NCI-H748 (cell line): ENCODE measurements at regions not wholly inside any gene's neighbourhood (a gene's known extent, or its start where the extent isn't known, plus 50 kb on each side); places are given as distances from the start of the nearest gene placed in this dataset.

Experiments used
- DNase-seq: peaks from one replicate; lab custom pipeline; 2025; ENCODE audit not compliant: unreplicated experiment; lab: John Stamatoyannopoulos, UW

GRCh38 chr3:144200004-144200403, 228.4 kb downstream of the DIPK2A start:
- no peak for DNase-seq

GRCh38 chr3:144200466-144200865, 228.8 kb downstream of the DIPK2A start:
- DNase-seq: no peak

- peak; percentile 86 for DNase-seq
These were observed 250.1 kb downstream of the DIPK2A start for GRCh38 chr3:144221761-144222160.

- no peak for DNase-seq
These were observed 257.7 kb downstream of the DIPK2A start for GRCh38 chr3:144229330-144229729.

- no peak for DNase-seq
These were observed 258.3 kb downstream of the DIPK2A start for GRCh38 chr3:144229953-144230352.

GRCh38 chr3:144235489-144235888, 263.9 kb downstream of the DIPK2A start:
- DNase-seq: no peak

GRCh38 chr3:144237351-144237750, 265.7 kb downstream of the DIPK2A start:
- DNase-seq: no peak

- DNase-seq: no peak
These were observed 269.8 kb downstream of the DIPK2A start for GRCh38 chr3:144241404-144241803.

GRCh38 chr3:144242747-144243146, 271.1 kb downstream of the DIPK2A start:
- DNase-seq: no peak

- DNase-seq: no peak
These were observed 273.0 kb downstream of the DIPK2A start for GRCh38 chr3:144244662-144245061.

GRCh38 chr3:144252896-144253295, 281.3 kb downstream of the DIPK2A start:
- DNase-seq: no peak

- DNase-seq: no peak
These were observed 285.8 kb downstream of the DIPK2A start for GRCh38 chr3:144257381-144257780.

GRCh38 chr3:144259267-144259666, 287.6 kb downstream of the DIPK2A start:
- DNase-seq: peak; percentile 92

- no peak for DNase-seq
These were observed 292.1 kb downstream of the DIPK2A start for GRCh38 chr3:144263706-144264105.

- DNase-seq: no peak
These were observed 292.7 kb downstream of the DIPK2A start for GRCh38 chr3:144264350-144264749.

- no peak for DNase-seq
These were observed 293.2 kb downstream of the DIPK2A start for GRCh38 chr3:144264794-144265193.

- DNase-seq: no peak
These were observed 294.0 kb downstream of the DIPK2A start for GRCh38 chr3:144265542-144266100.

GRCh38 chr3:144270100-144270499, 298.5 kb downstream of the DIPK2A start:
- no peak for DNase-seq

GRCh38 chr3:144272680-144273079, 301.1 kb downstream of the DIPK2A start:
- peak; percentile 94 for DNase-seq

- no peak for DNase-seq
These were observed 302.0 kb downstream of the DIPK2A start for GRCh38 chr3:144273601-144274000.

- no peak for DNase-seq
These were observed 303.4 kb downstream of the DIPK2A start for GRCh38 chr3:144275005-144275404.

GRCh38 chr3:144282313-144282712, 310.7 kb downstream of the DIPK2A start:
- peak; percentile 14 for DNase-seq

GRCh38 chr3:144286235-144286910, 314.8 kb downstream of the DIPK2A start:
- DNase-seq: no peak
